B cell (primary cell): ENCODE measurements at regions not wholly inside any gene's neighbourhood (a gene's known extent, or its start where the extent isn't known, plus 50 kb on each side); places are given as distances from the start of the nearest gene placed in this dataset.
"Not testable (repeated sequence)": the region's sequence is repeated elsewhere in the genome, so short reads cannot be mapped to it uniquely, and the experiment has no call there.

Source experiments
- ATAC-seq: fragments of 200-7000 bp; cut with Tn5 transposase; one replicate; pipeline ENCODE4 v1.10.0; 2021; ENCODE audit warnings: low read depth, mild to moderate bottlenecking, moderate number of reproducible peaks, moderate library complexity
- CTCF ChIA-PET: fragments of 350-600 bp; sonication (Branson Sonifier 250); formaldehyde crosslinking; loops from one replicate; lab custom pipeline; 2021; ENCODE audit warnings: antibody characterized with exemption, inconsistent platforms; lab: Charles Lee
- POLR2A ChIA-PET: fragments of 350-600 bp; sonication (Branson Sonifier 250); formaldehyde crosslinking; loops from one replicate; lab custom pipeline; 2021; ENCODE audit warnings: antibody characterized with exemption; lab: Charles Lee
- DNase-seq: peaks from one replicate; pipeline ENCODE4 v3.0.0; 2013
- H2AFZ ChIP-seq: 2 replicates; pipeline ENCODE4 v1.6.1; 2012; ENCODE audit warnings: mild to moderate bottlenecking, low read depth, low read length; ENCODE audit not compliant: insufficient read depth, poor library complexity, severe bottlenecking
- H3K27ac ChIP-seq, 2 donors: 1 replicate in 1 of 2; 2 replicates in 1 of 2; pipeline ENCODE4 v1.5.1; 2012 to 2013; ENCODE audit warnings: low read length in 2 of 2, mild to moderate bottlenecking in 2 of 2, moderate library complexity in 1 of 2
- H3K27me3 ChIP-seq, 4 experiments: fragments of 200-600 bp in 1 of 4; sonication (generic) in 1 of 4; replicated peaks in 1 of 4; 1 replicate in 2 of 4; 2 replicates in 2 of 4; pipeline versions ENCODE4 v1.6.1 to v1.7.0; 2013 to 2016; ENCODE audit warnings: low read length in 3 of 4, mild to moderate bottlenecking in 2 of 4, mixed read lengths in 1 of 4, moderate library complexity in 1 of 4; ENCODE audit not compliant: insufficient read depth in 4 of 4, control insufficient read depth in 3 of 4; ENCODE audit errors: control extremely low read depth in 1 of 4
- H3K36me3 ChIP-seq, 2 experiments: replicated peaks in 1 of 2; 1 replicate in 1 of 2; 2 replicates in 1 of 2; pipeline versions ENCODE4 v1.6.1 to v1.7.1; 2013; ENCODE audit warnings: low read length in 1 of 2; ENCODE audit not compliant: insufficient read depth in 2 of 2, control insufficient read depth in 1 of 2; ENCODE audit errors: control extremely low read depth in 1 of 2, extremely low read depth in 1 of 2
- H3K4me1 ChIP-seq, 2 donors: fragments of 200-600 bp in 1 of 2; sonication (generic) in 1 of 2; 1 replicate in 1 of 2; 2 replicates in 1 of 2; pipeline versions ENCODE4 v1.5.1 to v1.6.1; 2013 to 2017; ENCODE audit warnings: low read length in 2 of 2; ENCODE audit not compliant: control insufficient read depth in 2 of 2, insufficient read depth in 2 of 2
- H3K4me2 ChIP-seq: replicated peaks from 2 replicates; pipeline ENCODE3; 2012; ENCODE audit warnings: mild to moderate bottlenecking, low read depth, low read length; ENCODE audit not compliant: poor library complexity, severe bottlenecking
- H3K4me3 ChIP-seq, 5 experiments: fragments of 200-600 bp in 1 of 5; sonication (generic) in 1 of 5; 1 replicate in 3 of 5; 2 replicates in 2 of 5; pipeline versions ENCODE4 v1.5.1 to v1.7.0; 2011 to 2016; ENCODE audit warnings: low read length in 4 of 5, mild to moderate bottlenecking in 4 of 5, low read depth in 2 of 5, control low read depth in 1 of 5, moderate library complexity in 1 of 5; ENCODE audit not compliant: insufficient read depth in 1 of 5; ENCODE audit errors: control extremely low read depth in 1 of 5, extremely low read depth in 1 of 5
- H3K79me2 ChIP-seq: fragments of 200-600 bp; sonication (generic); one replicate; pipeline ENCODE4 v1.6.0; 2016; ENCODE audit warnings: low read length; ENCODE audit not compliant: control insufficient read depth, insufficient read depth
- H3K9ac ChIP-seq: fragments of 200-600 bp; sonication (generic); 2 replicates; pipeline ENCODE4 v1.6.1; 2017; ENCODE audit warnings: mild to moderate bottlenecking, low read length, moderate library complexity
- H3K9me3 ChIP-seq, 3 donors: one replicate each; pipeline versions ENCODE4 v1.6.1 to v1.7.1; 2013; ENCODE audit warnings: low read length in 2 of 3; ENCODE audit not compliant: control insufficient read depth in 2 of 3, insufficient read depth in 1 of 3; ENCODE audit errors: control extremely low read depth in 1 of 3
- H4K20me1 ChIP-seq: 2 replicates; pipeline ENCODE4 v1.6.0; 2012; ENCODE audit warnings: mild to moderate bottlenecking, low read length; ENCODE audit not compliant: insufficient read depth, control insufficient read depth, poor library complexity, severe bottlenecking
- H3K27ac Mint-ChIP-seq: one replicate; pipeline ENCODE4 v1.8.0; 2021; ENCODE audit warnings: mixed read lengths
- H3K27me3 Mint-ChIP-seq: one replicate; pipeline ENCODE4 v1.8.0; 2021; ENCODE audit warnings: mixed read lengths
- H3K4me1 Mint-ChIP-seq: one replicate; pipeline ENCODE4 v1.8.0; 2021; ENCODE audit warnings: mixed read lengths
- H3K4me3 Mint-ChIP-seq: one replicate; pipeline ENCODE4 v1.8.0; 2021; ENCODE audit warnings: mixed read lengths
- H3K9me3 Mint-ChIP-seq: one replicate; pipeline ENCODE4 v1.8.0; 2022; ENCODE audit warnings: mixed read lengths; ENCODE audit not compliant: insufficient read depth
- WGBS: methylation state at CpG from one replicate; pipeline ENCODE4 v1.1.5; 2013; ENCODE audit warnings: missing lambda C conversion rate; ENCODE audit not compliant: insufficient coverage; 5-methylcytosine and 5-hydroxymethylcytosine counted together
- intact Hi-C: fragments of 100-400 bp; cut with micrococcal nuclease; formaldehyde crosslinking; loops from one replicate; pipeline ENCODE4 v1.10.0; 2022

DNA sequence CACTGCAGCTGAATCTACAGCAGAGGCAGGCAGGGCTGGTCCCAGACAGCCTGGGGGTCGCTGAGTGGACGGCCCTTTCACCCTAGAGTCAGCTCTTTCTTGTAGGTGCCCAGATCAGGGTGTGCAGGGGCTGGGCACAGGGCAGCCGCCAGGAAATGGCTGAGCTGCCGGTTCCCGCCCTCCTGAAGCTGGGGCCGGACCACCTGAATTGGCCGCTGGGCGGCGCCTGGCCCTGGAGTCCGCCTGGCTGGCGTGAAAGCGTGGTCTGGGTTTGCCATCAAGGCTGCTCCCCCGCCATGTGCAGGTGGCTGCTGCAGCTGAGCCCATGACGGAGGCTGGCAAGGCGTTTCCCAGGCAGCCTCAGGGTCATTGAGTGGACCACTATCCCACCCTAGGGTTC, 85.7 kb downstream of the POTEM start:
- H3K4me3 ChIP-seq, DNase-seq, H3K79me2 ChIP-seq, H3K9ac ChIP-seq, H3K4me1 ChIP-seq, H3K27me3 Mint-ChIP-seq, H3K27ac Mint-ChIP-seq, H3K27ac ChIP-seq, intact Hi-C loops, H4K20me1 ChIP-seq, H3K4me3 Mint-ChIP-seq, H3K27me3 ChIP-seq, CTCF ChIA-PET, ATAC-seq, POLR2A ChIA-PET, H3K9me3 Mint-ChIP-seq, H3K36me3 ChIP-seq, H3K9me3 ChIP-seq, H3K4me2 ChIP-seq, H2AFZ ChIP-seq, H3K4me1 Mint-ChIP-seq: not testable (repeated sequence)
- WGBS = no CpG with 5 or more reads among the region's 15 CpGs

DNA sequence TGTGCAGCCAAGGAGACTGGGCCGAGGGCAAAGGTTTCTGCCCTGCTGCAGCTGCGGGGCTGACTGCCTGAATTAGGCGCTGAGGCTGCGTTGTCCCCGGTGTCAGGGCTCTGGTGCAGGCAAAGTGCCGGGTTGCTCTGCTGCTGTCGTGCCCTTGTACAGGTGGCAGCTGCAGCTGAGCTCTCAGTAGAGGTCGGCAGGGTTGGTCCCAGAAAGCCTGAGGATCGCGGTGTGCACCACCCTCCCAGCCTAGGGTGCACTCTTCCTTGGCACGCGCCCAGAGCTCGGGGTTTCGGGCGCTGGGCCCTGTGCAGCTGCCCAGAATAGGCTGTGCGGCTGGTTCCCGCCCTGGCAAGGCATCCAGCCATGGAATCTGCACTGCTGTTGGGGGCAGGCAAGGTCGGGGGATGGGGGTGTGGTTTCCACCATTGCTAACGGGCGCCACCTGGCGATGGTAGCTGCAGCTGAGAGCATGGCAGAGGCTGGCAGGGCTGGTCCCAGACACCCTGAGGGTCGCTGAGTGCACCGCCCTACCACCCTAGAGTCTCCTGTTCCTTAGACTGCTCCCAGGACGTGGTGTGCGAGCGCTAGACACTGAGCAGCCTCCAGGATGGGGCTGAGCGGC, 86.3 kb downstream of the POTEM start:
- H2AFZ ChIP-seq, intact Hi-C loops, ATAC-seq, H3K9me3 ChIP-seq, H3K4me1 Mint-ChIP-seq, H3K4me2 ChIP-seq, H3K4me1 ChIP-seq, H3K27ac Mint-ChIP-seq, H3K79me2 ChIP-seq, H3K4me3 ChIP-seq, CTCF ChIA-PET, H3K9ac ChIP-seq, H3K4me3 Mint-ChIP-seq, POLR2A ChIA-PET, H3K27ac ChIP-seq, H3K27me3 Mint-ChIP-seq, H3K9me3 Mint-ChIP-seq, DNase-seq, H4K20me1 ChIP-seq, H3K36me3 ChIP-seq, H3K27me3 ChIP-seq: not testable (repeated sequence)
- WGBS = no CpG with 5 or more reads among the region's 27 CpGs

DNA sequence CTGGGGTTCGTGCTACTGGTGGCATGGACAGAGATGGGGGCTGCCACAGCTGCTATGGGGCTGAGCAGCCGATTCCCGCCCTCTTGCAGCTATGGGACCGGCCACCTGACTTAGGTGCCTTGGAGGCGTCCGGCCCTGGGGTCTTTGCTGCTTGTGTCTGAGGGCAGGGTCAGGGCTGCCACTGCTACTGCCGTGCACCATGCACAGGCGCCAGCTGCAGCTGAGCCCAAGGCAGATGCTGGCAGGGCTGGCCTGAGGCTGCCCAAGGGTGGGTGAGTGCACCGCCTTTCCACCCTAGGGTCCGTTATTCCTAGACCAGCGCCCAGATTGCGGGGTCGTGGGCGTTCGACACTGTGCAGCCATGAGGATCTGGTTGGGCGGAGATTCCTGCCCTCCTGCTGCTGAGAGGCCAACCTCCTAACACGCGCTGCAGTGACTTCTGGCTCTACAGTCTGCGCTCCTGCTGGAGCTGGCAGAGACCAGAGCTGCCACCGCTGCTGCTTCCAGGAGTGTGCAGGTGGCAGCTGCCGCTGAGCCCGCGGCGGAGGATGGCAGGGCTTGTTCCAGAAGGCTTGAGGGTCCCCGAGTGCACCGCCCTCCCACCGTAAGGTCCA, 87.0 kb downstream of the POTEM start:
- H3K36me3 ChIP-seq, CTCF ChIA-PET, H3K4me3 Mint-ChIP-seq, H3K9me3 ChIP-seq, H3K4me3 ChIP-seq, H3K79me2 ChIP-seq, DNase-seq, POLR2A ChIA-PET, intact Hi-C loops, H3K27ac Mint-ChIP-seq, H3K27ac ChIP-seq, H3K4me1 Mint-ChIP-seq, H2AFZ ChIP-seq, ATAC-seq, H3K27me3 Mint-ChIP-seq, H4K20me1 ChIP-seq, H3K4me2 ChIP-seq, H3K9ac ChIP-seq, H3K9me3 Mint-ChIP-seq, H3K4me1 ChIP-seq, H3K27me3 ChIP-seq: not testable (repeated sequence)
- WGBS = no CpG with 5 or more reads among the region's 27 CpGs

DNA sequence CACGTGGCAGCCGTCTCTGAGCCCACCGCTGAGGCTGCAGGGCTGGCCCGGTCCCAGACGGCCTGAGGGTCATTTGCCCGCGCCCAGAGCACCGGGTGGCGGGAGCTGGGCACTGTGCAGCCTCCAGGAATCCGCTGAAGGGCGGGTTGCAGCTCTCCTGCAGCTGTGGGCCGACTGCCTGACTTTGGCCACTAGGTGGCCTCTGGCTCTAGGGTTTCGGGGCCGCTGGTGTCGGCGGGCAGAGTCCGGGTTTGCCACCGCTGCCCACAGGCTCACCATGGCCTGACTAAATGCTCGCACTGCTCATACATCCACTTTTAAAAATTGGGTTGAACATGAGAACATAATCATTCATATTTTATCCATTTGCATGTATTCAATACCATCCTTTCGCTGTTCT, 87.7 kb downstream of the POTEM start:
- H3K4me3 Mint-ChIP-seq, POLR2A ChIA-PET, H4K20me1 ChIP-seq, CTCF ChIA-PET, H3K4me3 ChIP-seq, intact Hi-C loops, H3K27me3 Mint-ChIP-seq, H3K9me3 Mint-ChIP-seq, H3K36me3 ChIP-seq, H3K4me2 ChIP-seq, H3K27ac ChIP-seq, H3K4me1 Mint-ChIP-seq, H3K27me3 ChIP-seq, H3K79me2 ChIP-seq, H3K27ac Mint-ChIP-seq, H2AFZ ChIP-seq, DNase-seq, H3K9ac ChIP-seq, ATAC-seq, H3K9me3 ChIP-seq, H3K4me1 ChIP-seq: not testable (repeated sequence)
- WGBS = no CpG with 5 or more reads among the region's 20 CpGs
